NAMALWA (cell line): ENCODE measurements at regions not wholly inside any gene's neighbourhood (a gene's known extent, or its start where the extent isn't known, plus 50 kb on each side); places are given as distances from the start of the nearest gene placed in this dataset.
"Not testable (repeated sequence)": the region's sequence is repeated elsewhere in the genome, so short reads cannot be mapped to it uniquely, and the experiment has no call there.

Source experiments
- DNase-seq: peaks from one replicate; pipeline ENCODE4 v3.0.0-alpha.2; 2015; ENCODE audit warnings: low spot score

DNA sequence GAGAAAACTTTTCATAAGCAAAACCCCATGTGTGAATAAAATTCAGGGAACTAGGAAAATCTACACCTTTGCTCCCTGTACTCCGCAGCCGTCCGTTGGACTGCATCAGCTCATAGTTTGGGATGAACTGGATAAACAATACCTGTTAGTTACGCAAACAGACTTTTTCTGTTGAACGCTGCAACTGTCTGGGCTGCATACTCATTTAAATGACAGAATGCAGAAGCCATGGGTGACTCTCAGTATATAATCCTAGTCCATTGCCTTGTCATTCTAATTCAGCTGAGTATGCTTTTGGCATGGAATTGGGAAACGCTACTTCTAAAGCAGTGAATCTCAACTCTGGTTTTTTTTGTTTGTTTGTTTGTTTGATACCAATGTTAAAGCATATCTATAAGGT, 151.6 kb downstream of the SLITRK1 start:
- DNase-seq: no peak

- DNase-seq: no peak
Measured at GRCh38 chr13:83722443-83722842, 159.8 kb downstream of the SLITRK1 start.

GRCh38 chr13:83716121-83716520, 166.2 kb downstream of the SLITRK1 start:
- DNase-seq: no peak

GRCh38 chr13:83714236-83714635, 168.0 kb downstream of the SLITRK1 start:
- DNase-seq: no peak

DNA sequence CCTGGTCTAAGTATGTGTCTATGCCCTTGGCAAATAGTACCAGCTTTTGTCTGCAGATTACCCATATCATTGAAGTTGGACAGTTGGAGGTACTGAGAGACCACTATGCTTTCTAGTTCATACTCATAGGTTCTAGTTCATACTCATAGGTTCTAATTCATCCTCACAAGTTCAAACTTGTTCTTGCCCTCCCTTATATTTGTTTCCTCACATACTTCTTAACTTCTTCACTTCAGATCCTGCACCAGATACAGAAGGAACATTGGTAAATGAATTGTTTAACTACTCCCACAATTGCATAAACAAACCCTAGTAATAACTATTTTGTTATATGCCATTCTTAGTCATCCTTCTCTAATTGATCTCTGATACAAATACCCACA, 172.2 kb downstream of the SLITRK1 start:
- DNase-seq: no peak

DNA sequence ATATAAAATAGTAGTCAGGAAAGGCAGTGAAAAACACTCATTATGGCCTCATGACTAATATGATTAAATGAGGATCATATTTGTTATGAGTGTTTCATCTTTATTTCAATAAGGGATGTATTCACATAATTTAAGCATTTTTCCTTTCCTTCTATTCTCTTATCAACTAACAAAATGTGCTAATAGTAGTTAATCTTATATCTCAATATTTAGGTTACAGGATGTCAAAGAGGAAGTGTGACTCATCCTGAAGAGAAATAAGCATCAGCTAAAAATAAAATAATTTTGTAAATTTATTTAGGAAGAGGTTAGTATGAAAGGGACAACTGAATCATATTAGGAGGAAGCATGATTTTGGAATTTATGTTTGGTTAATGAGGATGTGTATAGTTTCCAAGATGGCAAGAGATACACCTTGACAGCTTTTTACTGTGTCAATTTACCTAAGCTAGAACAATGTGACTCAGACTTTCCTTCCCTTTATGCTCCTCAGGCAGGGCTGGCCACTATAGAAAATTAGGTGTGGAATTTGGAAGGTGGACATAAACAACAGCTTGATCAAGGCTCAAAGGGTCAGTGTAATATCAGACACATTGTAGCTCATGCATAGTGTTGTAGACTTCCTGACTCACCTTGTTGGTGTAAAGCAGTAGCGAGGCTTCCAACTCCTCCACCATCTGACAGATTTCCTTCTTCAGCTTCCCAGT, 172.7 kb downstream of the SLITRK1 start:
- no peak for DNase-seq

- no peak for DNase-seq
Measured at GRCh38 chr13:83702021-83702420, 180.3 kb downstream of the SLITRK1 start.

DNA sequence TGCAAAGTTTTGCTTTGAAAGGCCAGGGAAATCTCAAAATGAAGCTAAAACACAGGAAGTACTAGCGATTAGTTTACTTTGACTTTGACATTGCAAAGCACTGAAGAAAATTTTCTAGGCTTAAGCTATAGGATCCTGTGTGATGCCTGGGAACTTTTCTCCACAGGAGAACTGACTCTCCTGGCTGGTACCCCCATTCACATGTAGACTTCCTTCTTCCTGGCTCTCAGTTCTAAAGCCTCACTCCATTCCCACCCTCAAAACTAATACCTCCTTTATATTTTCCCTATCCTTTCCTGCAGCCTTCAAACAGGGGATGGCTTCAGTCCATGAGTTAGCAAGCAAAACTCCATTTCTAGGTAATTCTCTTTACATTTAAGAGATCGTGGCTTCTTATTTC, 189.5 kb downstream of the SLITRK1 start:
- no peak for DNase-seq

- DNase-seq: no peak
Measured at GRCh38 chr13:83691966-83692365, 190.3 kb downstream of the SLITRK1 start.

DNA sequence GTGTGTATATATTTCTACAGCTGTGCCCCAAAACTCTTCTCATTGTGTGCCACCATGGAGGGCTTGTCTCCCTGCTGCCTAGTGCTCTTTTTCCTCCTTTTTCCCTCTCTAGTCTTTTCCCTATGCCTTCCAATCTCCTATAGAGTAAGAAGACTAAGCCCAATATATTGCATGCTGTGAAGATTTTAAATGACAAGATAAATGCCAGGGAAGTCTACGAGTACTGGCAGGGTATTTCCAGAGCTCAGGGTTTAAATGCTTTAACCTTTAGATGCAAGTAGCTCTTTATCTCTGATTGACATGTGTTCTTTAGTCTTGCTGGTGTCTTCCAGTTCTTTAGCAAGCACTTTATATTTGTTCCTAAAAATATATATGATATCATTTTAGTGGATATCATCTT, 200.7 kb downstream of the SLITRK1 start:
- DNase-seq: no peak

- DNase-seq: no peak
Measured at GRCh38 chr13:83677985-83678384, 204.3 kb downstream of the SLITRK1 start.

- no peak for DNase-seq
Measured at GRCh38 chr13:83672612-83673011, 209.7 kb downstream of the SLITRK1 start.

- no peak for DNase-seq
Measured at GRCh38 chr13:83667606-83668005, 214.7 kb downstream of the SLITRK1 start.

- DNase-seq: no peak
Measured at GRCh38 chr13:83666141-83666540, 216.1 kb downstream of the SLITRK1 start.

DNA sequence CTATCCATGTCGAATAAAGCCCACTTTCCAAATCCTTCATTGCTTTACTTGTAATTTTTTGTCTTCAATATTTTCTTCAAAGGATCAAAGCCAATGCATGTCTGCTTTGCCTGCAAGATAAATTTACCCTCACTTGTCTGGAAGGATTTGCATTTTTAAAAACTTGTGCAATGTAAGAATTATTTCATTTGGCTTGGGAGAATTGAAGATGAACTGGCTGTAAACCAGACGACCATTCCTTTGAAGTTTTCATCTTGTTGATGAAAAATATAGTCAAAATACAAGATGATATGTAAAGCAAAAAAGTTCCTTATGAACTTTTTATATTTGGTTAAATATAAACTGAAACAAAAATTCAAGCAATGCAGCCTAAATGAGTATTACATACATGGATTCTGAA, 225.0 kb downstream of the SLITRK1 start:
- DNase-seq: no peak

GRCh38 chr13:83642617-83643016, 239.7 kb downstream of the SLITRK1 start:
- DNase-seq: not testable (repeated sequence)

- no peak for DNase-seq
Measured at GRCh38 chr13:83634601-83635000, 247.7 kb downstream of the SLITRK1 start.

GRCh38 chr13:83633746-83634145, 248.5 kb downstream of the SLITRK1 start:
- no peak for DNase-seq

DNA sequence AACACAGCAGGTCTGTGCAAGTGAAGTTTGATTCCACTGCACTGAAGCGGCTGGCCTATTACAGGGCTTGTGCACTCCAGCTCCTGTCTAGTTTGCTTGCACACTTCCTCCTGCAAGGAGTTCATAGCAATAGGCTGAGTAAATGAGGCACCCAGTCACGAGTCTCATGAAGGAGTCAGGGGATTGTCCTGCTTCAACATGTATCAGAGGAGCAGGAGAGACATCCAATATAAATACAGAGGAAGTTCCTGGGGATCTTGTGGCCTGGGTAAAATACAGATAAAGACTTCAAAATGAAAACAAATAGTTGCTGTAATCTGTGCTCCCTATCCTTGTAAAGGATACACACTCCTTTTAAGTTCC, 259.9 kb downstream of the SLITRK1 start:
- no peak for DNase-seq

DNA sequence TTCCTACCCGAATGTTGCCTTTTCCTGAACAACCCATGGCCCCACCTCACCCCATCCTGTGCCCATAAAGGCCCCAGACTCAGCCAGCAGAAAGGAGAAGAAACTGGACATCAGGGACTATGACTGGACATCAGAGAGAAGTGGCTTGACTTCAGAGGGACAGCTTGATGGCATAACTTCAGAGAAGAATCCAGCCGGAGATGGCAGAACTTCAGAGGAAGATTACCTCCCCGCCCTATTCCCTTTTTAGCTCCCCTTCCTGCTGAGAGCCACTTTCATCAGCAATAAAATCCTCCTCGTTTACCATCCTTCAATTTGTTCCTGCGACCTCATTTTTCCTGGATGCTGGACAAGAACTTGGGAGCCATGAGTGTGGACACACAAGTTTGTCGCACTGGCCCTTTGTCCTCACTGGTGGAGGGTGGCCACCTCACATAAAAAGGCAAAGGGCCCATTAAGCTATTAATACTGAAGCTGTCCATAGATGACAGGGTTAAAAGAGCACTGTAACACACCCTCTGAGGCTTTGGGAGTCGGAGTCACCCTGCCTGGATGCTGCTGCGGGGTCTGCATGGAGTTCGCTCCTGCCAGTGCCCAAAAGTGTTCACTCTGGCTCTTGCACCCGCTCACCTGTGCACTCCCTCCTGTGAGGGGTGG, 260.4 kb downstream of the SLITRK1 start:
- no peak for DNase-seq

DNA sequence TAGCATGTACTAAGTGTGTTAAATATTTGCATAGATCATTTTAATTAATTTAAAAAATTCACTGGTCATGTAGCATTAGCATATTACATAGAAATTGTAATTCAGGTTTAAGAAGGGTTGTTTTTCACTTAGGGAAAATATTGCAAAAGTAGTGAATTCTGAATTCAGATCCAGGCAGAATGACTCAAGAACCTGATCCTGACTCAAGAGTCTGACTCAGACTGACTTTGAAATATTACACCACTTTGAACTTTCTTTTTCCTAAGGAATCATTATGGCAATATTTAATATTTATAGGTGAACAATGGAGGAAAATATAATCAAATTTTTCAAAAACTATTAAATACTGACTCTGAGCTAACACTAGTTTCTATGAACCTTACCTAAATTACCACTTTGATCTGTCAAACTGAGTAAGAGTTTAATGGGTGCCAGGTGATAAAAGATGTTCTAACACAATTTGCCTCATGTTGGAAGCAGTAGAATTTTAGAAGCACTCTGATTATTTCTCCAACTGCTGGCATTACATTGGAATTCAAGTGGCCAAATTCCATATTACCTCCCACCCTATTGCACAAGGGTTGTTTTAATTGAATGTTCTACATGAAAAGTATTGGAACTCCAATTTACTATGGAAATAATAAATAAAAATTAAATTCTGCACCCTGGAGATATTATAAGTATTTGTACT, 261.6 kb downstream of the SLITRK1 start:
- no peak for DNase-seq

DNA sequence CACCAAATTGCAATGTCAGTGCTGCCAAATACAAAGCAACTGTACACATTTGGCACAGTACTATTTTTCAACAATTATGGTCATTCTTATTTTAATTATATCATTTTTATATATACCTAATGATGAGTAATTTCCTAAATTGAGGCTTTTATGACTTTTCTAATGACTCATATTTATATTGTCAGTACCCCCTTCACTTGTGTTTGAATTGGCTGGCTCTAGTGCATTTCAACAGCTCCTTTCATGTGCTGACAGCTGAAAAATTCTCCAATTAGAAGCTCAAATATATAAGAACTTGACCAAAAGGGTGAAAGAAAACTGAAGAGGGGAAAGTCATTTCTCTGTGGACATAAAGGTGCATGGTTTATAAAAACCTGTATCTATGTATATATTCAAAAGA, 263.3 kb downstream of the SLITRK1 start:
- DNase-seq: no peak

DNA sequence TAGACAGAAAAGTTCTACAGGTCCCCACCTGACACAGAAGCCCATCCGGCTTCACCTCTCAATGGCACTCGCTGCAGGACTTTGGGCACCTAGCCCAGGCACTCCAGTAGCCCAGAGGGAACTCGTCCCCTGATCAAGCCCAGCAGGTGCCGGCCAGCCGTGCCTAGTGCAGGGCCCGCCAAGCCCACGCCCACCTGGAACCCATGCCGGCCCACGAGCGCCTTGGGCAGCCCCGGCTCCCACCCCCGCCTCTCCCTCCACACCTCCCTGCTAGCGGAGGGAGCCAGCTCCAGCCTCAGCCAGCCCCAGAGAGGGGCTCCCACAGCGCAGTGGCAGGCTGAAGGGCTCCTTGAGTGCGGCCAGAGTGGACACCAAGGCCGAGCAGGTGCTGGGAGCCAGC, 268.8 kb downstream of the SLITRK1 start:
- DNase-seq: no peak

- DNase-seq: no peak
Measured at GRCh38 chr13:83601539-83601938, 280.7 kb downstream of the SLITRK1 start.
